Bronchial epithelial cell (primary cell): ENCODE measurements at regions not wholly inside any gene's neighbourhood (a gene's known extent, or its start where the extent isn't known, plus 50 kb on each side); places are given as distances from the start of the nearest gene placed in this dataset.

Experiments used
- DNase-seq: peaks from one replicate; pipeline ENCODE4 v3.0.0-alpha.2; 2010; ENCODE audit warnings: low read depth
- FAIRE-seq: peaks from 2 replicates; lab custom pipeline; 2011; peaks lifted over from hg19 to GRCh38; lab: Jason Lieb, UNC
- H3K27me3 ChIP-seq: 2 replicates; pipeline ENCODE4 v1.5.1; 2011; ENCODE audit warnings: low read length; ENCODE audit not compliant: control insufficient read depth, insufficient read depth
- H3K36me3 ChIP-seq: 2 replicates; pipeline ENCODE4 v1.5.1; 2011; ENCODE audit warnings: low read length; ENCODE audit not compliant: control insufficient read depth, insufficient read depth
- H3K4me3 ChIP-seq: 2 replicates; pipeline ENCODE4 v1.5.1; 2011; ENCODE audit warnings: mild to moderate bottlenecking, low read depth, low read length, control low read depth
- TF ChIP-seq, protein P1 (sequence below): IDR thresholded peaks from 2 replicates; pipeline ENCODE4 v1.5.1; 2011; ENCODE audit warnings: mild to moderate bottlenecking, moderate library complexity, low read length, control low read depth, inconsistent platforms; ENCODE audit not compliant: insufficient read depth, severe bottlenecking

DNA sequence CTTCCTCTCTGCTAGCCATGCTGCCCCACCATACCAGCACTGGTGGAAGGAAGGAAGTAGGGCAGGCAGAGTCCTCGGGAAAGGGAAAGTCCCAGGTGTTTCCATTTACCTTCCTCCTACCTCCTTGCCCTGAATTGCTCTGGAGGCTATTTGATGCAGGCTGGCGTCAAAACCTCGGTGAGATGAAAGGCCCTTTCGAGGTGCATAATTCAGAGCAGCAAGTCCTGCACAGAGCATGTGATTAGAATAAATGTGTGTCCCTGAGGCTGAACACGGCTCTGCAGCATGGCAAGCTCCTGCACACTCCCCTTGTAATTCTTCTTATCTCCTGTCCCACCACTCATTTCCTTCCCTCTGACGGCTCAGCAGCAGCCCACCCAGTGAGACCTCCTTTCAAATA is 98.7 kb upstream of the LRFN2 start:
- Histone ChIP-seq H3K36me3 (no peaks in the 10 kb centered on the region), H3K27me3 (no peaks in the 10 kb centered on the region), H3K4me3 (no peak overlapping the region)
- DNase-seq (no peak), FAIRE-seq (no peak)
- TF ChIP-seq, protein P1, sequence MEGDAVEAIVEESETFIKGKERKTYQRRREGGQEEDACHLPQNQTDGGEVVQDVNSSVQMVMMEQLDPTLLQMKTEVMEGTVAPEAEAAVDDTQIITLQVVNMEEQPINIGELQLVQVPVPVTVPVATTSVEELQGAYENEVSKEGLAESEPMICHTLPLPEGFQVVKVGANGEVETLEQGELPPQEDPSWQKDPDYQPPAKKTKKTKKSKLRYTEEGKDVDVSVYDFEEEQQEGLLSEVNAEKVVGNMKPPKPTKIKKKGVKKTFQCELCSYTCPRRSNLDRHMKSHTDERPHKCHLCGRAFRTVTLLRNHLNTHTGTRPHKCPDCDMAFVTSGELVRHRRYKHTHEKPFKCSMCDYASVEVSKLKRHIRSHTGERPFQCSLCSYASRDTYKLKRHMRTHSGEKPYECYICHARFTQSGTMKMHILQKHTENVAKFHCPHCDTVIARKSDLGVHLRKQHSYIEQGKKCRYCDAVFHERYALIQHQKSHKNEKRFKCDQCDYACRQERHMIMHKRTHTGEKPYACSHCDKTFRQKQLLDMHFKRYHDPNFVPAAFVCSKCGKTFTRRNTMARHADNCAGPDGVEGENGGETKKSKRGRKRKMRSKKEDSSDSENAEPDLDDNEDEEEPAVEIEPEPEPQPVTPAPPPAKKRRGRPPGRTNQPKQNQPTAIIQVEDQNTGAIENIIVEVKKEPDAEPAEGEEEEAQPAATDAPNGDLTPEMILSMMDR, result no peak

DNA sequence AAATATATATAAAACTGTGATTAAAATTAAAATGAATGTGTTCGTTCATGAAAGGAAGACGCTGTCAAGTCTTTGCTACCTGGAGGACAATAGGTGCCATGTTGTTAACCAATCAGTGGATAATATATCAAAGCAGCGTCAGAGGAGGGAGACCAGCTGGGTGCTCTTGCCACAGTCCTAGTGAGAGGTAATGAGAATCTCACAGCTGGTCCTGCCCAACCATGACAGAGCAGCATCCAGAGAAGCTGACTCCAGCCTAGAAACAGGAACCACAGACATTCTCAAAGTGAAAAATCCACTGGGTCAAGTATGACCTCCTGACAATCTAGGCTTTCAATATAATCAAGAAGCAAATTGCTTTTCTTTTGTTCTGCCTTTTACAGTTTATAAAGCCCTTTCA is 94.5 kb upstream of the LRFN2 start:
- FAIRE-seq, result no peak
- no peaks in the 10 kb centered on the region for H3K36me3 ChIP-seq
- H3K27me3 ChIP-seq, result no peaks in the 10 kb centered on the region
- no peak overlapping the region for H3K4me3 ChIP-seq
- TF ChIP-seq, protein P1, result no peak
- no peak for DNase-seq

DNA sequence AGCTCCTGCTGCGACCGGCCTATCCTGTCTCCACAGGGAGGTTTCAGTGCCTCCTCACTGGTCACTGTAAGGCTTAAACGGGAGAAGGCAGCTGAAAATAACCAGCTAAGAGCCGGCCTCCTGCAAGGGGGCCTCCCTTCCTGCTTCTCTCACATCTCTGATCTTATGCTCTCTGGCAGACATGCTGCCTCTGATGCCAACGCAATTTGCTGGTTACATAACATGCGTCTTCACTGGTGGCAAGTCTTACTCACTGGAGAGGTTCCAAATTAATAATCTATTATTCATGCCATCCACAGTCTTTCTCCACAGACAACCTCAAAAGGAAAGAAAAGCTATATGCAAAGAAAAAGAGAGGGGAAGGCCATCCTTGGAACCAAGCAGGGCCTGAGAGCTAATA is 91.8 kb upstream of the LRFN2 start:
- FAIRE-seq (no peak), DNase-seq (no peak)
- Histone ChIP-seq H3K4me3 (no peak overlapping the region), H3K27me3 (no peaks in the 10 kb centered on the region), H3K36me3 (no peaks in the 10 kb centered on the region)
- TF ChIP-seq, protein P1, result no peak

DNA sequence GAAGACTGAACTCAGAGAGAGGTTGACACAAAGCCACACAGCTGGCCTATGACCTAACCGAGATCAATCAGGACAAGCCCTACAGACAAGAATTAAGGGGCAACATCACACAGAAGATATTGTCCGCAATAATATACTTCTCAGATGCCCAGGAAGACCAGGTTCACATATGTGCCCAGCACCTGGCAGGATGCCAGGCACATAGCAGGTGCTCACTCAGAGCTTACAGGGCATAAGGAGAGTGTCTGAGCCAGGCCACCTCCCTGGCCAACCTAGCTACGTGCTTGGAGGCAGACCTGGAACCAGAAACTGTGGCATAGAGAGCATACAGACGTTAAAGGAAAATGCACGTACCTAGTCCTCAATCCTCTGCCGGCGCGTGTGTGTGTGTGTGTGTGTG is 87.0 kb upstream of the LRFN2 start:
- no peak for FAIRE-seq
- H3K27me3 ChIP-seq, result no peaks in the 10 kb centered on the region
- H3K36me3 ChIP-seq, result no peaks in the 10 kb centered on the region
- TF ChIP-seq, protein P1, result no peak
- H3K4me3 ChIP-seq, result no peak overlapping the region
- DNase-seq, result no peak

DNA sequence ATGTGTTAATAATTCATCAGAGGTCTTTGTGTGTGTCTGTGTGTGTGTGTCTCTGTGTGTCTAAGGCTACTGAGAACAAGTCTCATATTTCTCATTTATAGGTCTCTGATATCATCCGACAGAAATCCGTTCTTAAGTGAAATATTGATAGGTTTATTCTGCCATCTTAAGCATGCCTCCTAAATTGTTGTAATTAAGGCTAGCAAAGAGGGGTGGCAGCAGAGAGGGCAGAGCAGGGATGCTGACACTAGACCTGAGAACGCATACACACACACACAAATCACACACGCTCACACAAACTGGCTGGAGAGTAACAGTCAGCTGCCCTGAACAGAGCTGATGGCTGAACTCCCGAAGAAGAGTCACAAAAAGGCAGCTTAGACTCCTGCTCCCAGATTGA is 84.9 kb upstream of the LRFN2 start:
- Histone ChIP-seq H3K27me3 (no peaks in the 10 kb centered on the region), H3K4me3 (no peak overlapping the region), H3K36me3 (no peaks in the 10 kb centered on the region)
- DNase-seq (no peak), FAIRE-seq (no peak)
- TF ChIP-seq, protein P1, result no peak

DNA sequence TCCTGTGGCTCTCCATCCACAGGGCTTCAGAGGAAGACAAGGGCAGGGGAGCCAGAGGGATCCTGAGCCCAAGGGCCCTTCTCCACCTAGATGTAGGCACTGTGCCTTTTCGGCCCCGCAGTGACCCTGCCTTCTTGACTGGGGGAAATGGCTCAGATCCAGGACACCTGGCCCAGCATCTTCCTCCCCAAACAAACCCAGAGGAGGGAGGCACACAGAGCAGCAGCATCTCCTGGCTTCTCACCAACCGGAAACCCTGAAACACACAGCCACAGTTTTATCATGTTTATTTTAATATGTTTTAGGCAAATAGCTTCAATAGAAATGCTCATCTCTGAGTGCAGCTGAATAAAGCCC is 84.5 kb upstream of the LRFN2 start:
- no peaks in the 10 kb centered on the region for H3K36me3 ChIP-seq
- FAIRE-seq, result no peak
- no peak for DNase-seq
- no peak overlapping the region for H3K4me3 ChIP-seq
- TF ChIP-seq, protein P1, result no peak
- no peaks in the 10 kb centered on the region for H3K27me3 ChIP-seq
